ENCODE measurements at regions not wholly inside any gene's neighbourhood (a gene's known extent, or its start where the extent isn't known, plus 50 kb on each side); places are given as distances from the start of the nearest gene placed in this dataset.

DNA sequence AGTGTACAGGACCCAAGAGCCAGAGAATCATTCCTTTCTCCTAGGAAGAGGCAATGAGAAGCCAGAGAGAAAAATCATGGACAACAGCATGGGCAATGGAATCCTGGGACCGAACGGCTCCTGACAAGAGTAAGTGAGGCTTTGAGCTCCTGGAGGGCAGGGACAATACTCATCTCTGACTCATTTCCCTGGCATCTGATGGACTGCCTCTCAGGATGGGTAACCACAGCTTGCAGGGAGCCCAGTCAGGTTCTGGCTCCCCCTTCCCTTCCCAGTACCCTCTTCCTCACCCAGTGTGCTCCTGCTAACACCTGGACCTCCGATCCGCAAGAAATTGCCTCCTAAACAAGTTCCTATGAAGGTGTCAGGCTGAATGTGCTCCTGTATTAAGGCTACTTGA lies 51.2 kb upstream of the SORCS3 start:
- TF ChIP-seq, protein P1, sequence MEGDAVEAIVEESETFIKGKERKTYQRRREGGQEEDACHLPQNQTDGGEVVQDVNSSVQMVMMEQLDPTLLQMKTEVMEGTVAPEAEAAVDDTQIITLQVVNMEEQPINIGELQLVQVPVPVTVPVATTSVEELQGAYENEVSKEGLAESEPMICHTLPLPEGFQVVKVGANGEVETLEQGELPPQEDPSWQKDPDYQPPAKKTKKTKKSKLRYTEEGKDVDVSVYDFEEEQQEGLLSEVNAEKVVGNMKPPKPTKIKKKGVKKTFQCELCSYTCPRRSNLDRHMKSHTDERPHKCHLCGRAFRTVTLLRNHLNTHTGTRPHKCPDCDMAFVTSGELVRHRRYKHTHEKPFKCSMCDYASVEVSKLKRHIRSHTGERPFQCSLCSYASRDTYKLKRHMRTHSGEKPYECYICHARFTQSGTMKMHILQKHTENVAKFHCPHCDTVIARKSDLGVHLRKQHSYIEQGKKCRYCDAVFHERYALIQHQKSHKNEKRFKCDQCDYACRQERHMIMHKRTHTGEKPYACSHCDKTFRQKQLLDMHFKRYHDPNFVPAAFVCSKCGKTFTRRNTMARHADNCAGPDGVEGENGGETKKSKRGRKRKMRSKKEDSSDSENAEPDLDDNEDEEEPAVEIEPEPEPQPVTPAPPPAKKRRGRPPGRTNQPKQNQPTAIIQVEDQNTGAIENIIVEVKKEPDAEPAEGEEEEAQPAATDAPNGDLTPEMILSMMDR (IDR thresholded peaks at IDR 0.05 in 8 of 11, conservative IDR thresholded peaks at IDR 0.05 in 3 of 11) = no peak
- TF ChIP-seq POLR2A (IDR thresholded peaks at IDR 0.05) (no peak), POLR2AphosphoS5 (IDR thresholded peaks at IDR 0.05) (no peak)
- Histone ChIP-seq H3K27ac (no peak overlapping the region), H3K4me3 (no peak overlapping the region), H3K4me1 (no peaks in the 10 kb centered on the region), H3K9me3 (no peaks in the 10 kb centered on the region), H3K27me3 (replicated peaks in 1 of 7) (peaks cover 0 to 24% (median 0%) of the 10 kb centered on the region in 7 donors), H3K36me3 (no peaks in the 10 kb centered on the region)
- 81 to 91% (median 87%) methylated on average over 4 of the region's 4 CpGs for WGBS, 5 donors
- no peak for DNase-seq
- intact Hi-C loops (cut with DNase I; ENCODE audit: low total_unique reads) = no loop called here

All from spleen (tissue), 11 donors.